GM18868 (cell line): ENCODE measurements at regions not wholly inside any gene's neighbourhood (a gene's known extent, or its start where the extent isn't known, plus 50 kb on each side); places are given as distances from the start of the nearest gene placed in this dataset.
"Not testable (repeated sequence)": the region's sequence is repeated elsewhere in the genome, so short reads cannot be mapped to it uniquely, and the experiment has no call there.

ENCODE experiments used
- ATAC-seq: cut with Tn5 transposase; IDR thresholded peaks from one replicate; pipeline ENCODE4 v1.9.1; 2021; ENCODE audit warnings: mild to moderate bottlenecking, moderate library complexity; ENCODE audit not compliant: unreplicated experiment

- ATAC-seq = no peak
Observed at GRCh38 chr6:69623357-69623756, 173.5 kb downstream of the LMBRD1 start.

GRCh38 chr6:69622924-69623323, 173.9 kb downstream of the LMBRD1 start:
- no peak for ATAC-seq

- no peak for ATAC-seq
Observed at GRCh38 chr6:69622230-69622629, 174.6 kb downstream of the LMBRD1 start.

GRCh38 chr6:69617163-69617562, 179.6 kb downstream of the LMBRD1 start:
- ATAC-seq = no peak

- ATAC-seq = no peak
Observed at GRCh38 chr6:69609836-69610472, 186.9 kb downstream of the LMBRD1 start.

GRCh38 chr6:69601132-69601531, 195.7 kb downstream of the LMBRD1 start:
- no peak for ATAC-seq

GRCh38 chr6:69594405-69594804, 202.4 kb downstream of the LMBRD1 start:
- ATAC-seq = no peak

- no peak for ATAC-seq
Observed at GRCh38 chr6:69593706-69594105, 203.1 kb downstream of the LMBRD1 start.

- no peak for ATAC-seq
Observed at GRCh38 chr6:69589626-69590025, 207.2 kb downstream of the LMBRD1 start.

GRCh38 chr6:69584913-69585729, 211.7 kb downstream of the LMBRD1 start:
- ATAC-seq = peak; percentile 94

GRCh38 chr6:69584536-69584912, 212.3 kb downstream of the LMBRD1 start:
- no peak for ATAC-seq

GRCh38 chr6:69581581-69581980, 215.2 kb downstream of the LMBRD1 start:
- ATAC-seq = no peak

- no peak for ATAC-seq
Observed at GRCh38 chr6:69580706-69581105, 216.1 kb downstream of the LMBRD1 start.

- ATAC-seq = no peak
Observed at GRCh38 chr6:69578361-69578890, 218.4 kb downstream of the LMBRD1 start.

- no peak for ATAC-seq
Observed at GRCh38 chr6:69571234-69571633, 225.6 kb downstream of the LMBRD1 start.

- ATAC-seq = no peak
Observed at GRCh38 chr6:69570106-69570505, 226.7 kb downstream of the LMBRD1 start.

- not testable (repeated sequence) for ATAC-seq
Observed at GRCh38 chr6:69560597-69560996, 236.2 kb downstream of the LMBRD1 start.

GRCh38 chr6:69555088-69555638, 241.6 kb downstream of the LMBRD1 start:
- ATAC-seq = peak; percentile 82

- peak; percentile 87 for ATAC-seq
Observed at GRCh38 chr6:69542494-69542893, 254.3 kb downstream of the LMBRD1 start.

GRCh38 chr6:69527921-69528476, 268.8 kb downstream of the LMBRD1 start:
- ATAC-seq = no peak

- ATAC-seq = not testable (repeated sequence)
Observed at GRCh38 chr6:69515480-69515879, 281.3 kb downstream of the LMBRD1 start.

- no peak for ATAC-seq
Observed at GRCh38 chr6:69494595-69494994, 302.2 kb downstream of the LMBRD1 start.
